ENCODE measurements at regions not wholly inside any gene's neighbourhood (a gene's known extent, or its start where the extent isn't known, plus 50 kb on each side); places are given as distances from the start of the nearest gene placed in this dataset.

- TF ChIP-seq ZNF274 (IDR thresholded peaks at IDR 0.05; ENCODE audit: low read depth, low read length) (no peak), SUZ12 (IDR thresholded peaks at IDR 0.05; ENCODE audit: extremely low read depth, insufficient read depth, insufficient read length) (no peak)
Measured at GRCh38 chr14:58865514-58866281, 227.9 kb downstream of the DACT1 start.

Measured in NT2/D1 (cell line).